ES-I3 (cell line): ENCODE measurements at regions not wholly inside any gene's neighbourhood (a gene's known extent, or its start where the extent isn't known, plus 50 kb on each side); places are given as distances from the start of the nearest gene placed in this dataset.

Experiments used
- H3K36me3 ChIP-seq: 2 replicates; pipeline ENCODE4 v1.6.1; 2013; ENCODE audit warnings: mild to moderate bottlenecking, low read length, control low read depth, moderate library complexity; ENCODE audit not compliant: insufficient read depth
- H3K4me1 ChIP-seq: 2 replicates; pipeline ENCODE4 v1.6.1; 2013; ENCODE audit warnings: mild to moderate bottlenecking, control low read depth, low read length; ENCODE audit not compliant: insufficient read depth
- H3K9ac ChIP-seq: 2 replicates; pipeline ENCODE4 v1.6.1; 2013; ENCODE audit warnings: low read depth, mild to moderate bottlenecking, low read length, moderate library complexity
- H3K9me3 ChIP-seq: 2 replicates; pipeline ENCODE4 v1.6.1; 2013; ENCODE audit warnings: mild to moderate bottlenecking, low read length, moderate library complexity; ENCODE audit not compliant: control insufficient read depth, insufficient read depth

DNA sequence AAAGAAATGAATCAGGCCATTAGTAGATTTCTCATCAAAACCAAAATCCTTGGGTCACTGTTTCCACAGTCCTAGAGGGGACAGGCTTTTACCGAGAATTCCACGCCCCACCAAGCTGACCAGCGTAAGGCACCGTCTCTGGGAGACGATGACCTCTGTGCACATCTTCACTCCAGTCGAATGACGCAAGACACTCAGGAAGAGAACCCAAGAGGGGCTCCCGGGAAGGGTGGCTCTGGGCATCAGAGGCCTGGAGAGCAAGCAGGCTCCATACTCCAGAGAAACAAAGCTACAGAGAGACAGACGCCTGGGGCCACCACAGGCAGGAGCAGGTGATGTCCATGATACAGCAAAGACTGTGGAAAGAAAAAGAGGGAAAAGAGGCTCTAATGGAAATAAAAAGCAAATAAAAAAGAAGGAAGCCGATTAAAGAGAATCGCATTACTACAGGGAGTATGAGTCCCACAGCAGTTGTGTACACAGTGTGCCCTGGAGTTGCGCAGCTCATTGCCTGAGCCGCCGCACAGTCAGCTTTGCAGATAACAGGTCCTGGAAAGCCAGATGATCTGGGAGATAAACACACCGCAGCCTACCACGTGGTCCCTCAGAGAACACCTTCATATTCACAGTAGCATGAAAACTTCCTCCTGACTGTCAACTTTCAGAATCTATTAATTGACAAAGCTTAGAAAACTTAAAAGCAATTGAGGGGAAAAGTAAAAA is 572.7 kb upstream of the SALL3 start:
- no peak overlapping the region for H3K9ac ChIP-seq

DNA sequence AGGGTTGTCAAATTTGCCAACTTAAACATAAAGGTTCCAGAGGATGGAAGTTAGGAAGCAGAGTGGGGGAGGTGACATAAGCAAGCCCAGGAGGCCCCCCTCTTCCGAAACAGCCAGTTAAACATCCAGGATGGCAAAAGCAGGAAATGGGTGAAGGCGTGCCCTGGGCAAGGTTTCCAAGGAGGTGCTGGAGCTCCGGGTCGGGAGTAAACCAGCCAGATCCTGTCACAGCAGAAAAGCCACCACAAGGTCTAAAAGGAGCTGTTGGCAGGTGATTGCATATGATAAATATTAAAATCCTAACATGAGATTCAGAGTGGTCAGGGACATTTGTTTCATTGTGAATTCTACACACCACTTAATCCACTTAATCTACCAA is 572.2 kb upstream of the SALL3 start:
- Histone ChIP-seq H3K36me3 (no peaks in the 10 kb centered on the region), H3K4me1 (no peaks in the 10 kb centered on the region), H3K9me3 (no peaks in the 10 kb centered on the region), H3K9ac (no peak overlapping the region)

More for the DNA sequence above, 572.7 kb upstream of the SALL3 start:
- H3K9me3 ChIP-seq, result no peaks in the 10 kb centered on the region
- no peaks in the 10 kb centered on the region for H3K36me3 ChIP-seq
- no peaks in the 10 kb centered on the region for H3K4me1 ChIP-seq

DNA sequence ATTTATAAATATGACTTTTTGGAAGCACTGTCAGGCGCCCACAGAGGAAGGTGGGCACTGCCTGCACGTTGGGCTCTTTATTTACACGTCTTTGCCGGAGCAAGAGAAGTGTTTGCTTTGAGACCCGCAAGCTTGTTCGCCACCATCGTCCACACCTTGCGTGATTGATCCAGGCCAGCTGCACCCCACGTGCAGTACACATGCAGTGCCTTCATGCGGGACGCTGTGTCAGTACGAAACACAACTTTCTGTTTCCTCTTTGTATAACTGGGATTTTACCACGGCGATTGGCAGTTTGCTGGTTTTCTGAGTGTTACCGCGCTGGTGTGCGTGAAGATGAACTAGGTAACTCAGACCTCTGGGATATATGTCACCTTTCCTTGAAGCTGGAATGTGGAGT is 571.0 kb upstream of the SALL3 start:
- Histone ChIP-seq H3K9ac (no peak overlapping the region), H3K9me3 (no peaks in the 10 kb centered on the region), H3K4me1 (no peaks in the 10 kb centered on the region), H3K36me3 (no peaks in the 10 kb centered on the region)

DNA sequence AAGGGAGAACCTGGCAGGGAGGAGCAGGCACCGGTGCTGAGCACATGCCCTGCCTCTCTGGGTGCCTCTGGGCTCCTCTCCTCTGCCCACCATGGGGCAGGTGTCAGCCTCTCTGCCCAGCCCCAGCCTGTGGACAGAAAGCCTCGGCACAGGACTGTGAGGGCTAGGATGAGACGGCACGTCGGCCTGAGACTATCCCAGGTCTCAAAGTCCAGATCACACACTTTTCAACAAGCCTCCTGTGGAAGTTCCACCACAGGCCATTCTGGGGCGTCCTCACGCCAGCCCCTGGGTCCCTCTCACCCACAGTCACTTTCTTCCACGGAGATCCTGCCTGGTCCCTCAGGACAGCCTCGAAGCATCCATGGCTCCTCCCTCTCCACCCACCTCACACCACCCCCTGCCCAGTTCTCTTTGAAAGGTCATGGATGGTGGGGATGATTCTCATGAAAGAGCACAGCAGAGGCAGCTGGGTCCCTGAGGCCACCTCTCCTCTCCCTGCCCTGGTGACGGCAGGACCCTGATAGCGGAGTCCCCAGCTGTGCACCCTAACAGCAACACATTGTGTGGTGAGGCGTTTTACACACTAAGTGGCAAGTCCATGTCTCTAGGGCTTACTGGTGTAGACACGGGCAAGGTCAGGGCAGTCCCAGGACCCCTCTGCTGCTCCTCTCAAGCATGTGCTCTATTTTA is 569.4 kb upstream of the SALL3 start:
- Histone ChIP-seq H3K4me1 (no peaks in the 10 kb centered on the region), H3K9ac (no peak overlapping the region), H3K36me3 (no peaks in the 10 kb centered on the region), H3K9me3 (no peaks in the 10 kb centered on the region)

DNA sequence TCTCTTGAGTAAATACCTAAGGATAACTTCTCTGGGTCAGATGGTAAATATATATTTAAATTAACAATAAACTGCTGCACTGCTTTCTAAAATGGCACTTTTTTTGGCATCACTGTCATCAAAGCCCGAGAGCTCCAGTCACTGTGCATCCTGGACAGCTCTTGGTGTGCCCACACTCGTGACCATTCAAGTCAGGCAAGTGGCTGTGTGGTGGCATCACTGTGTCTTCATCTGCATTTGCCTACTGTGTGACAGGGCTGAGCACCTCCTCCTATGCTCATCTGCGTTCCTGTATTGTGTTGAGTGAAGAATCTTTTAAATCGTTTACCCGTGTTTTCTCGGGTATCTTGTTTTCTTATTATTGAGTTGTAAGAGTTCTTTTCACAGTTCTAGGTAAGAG is 568.1 kb upstream of the SALL3 start:
- no peaks in the 10 kb centered on the region for H3K4me1 ChIP-seq
- no peaks in the 10 kb centered on the region for H3K36me3 ChIP-seq
- no peaks in the 10 kb centered on the region for H3K9me3 ChIP-seq
- no peak overlapping the region for H3K9ac ChIP-seq

DNA sequence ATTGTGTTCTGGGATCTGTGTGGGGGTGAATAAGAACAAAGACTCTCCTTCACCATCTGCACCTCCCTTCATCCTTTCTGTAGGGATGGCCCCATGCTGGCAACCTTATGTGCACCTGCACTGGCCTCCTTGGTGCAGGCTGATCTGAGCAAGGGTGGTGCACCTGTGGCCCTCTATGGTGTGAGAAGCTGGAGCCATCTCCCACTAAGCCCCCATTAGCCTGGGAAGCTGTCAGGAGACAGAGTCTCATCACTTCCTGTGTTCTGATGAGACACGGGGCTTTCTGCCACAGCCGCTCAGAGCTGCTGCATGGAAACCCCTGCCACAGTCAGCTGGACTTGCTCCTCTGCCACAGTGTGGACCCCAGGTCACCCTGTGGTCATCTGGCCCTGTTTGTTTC is 565.3 kb upstream of the SALL3 start:
- Histone ChIP-seq H3K9me3 (no peaks in the 10 kb centered on the region), H3K36me3 (no peaks in the 10 kb centered on the region), H3K4me1 (no peaks in the 10 kb centered on the region), H3K9ac (no peak overlapping the region)

DNA sequence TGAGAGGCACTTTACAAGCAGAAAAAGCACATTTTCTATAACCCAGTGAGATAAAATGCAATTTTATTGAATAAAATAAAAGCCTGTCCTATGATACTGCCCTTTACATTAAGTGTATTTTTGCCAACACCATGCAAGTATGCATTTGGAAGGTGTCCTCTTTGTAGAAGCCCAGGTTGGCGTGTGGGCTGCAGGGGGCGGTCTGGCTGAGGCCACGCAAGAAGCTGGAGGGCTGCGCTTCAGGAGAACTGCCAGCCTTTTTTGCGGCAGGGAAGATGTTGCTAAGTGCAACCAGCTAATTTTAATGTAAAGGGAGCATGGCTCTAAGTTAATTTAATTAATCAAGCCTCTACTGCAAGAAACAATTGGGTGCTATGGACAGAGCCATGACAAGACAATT is 562.8 kb upstream of the SALL3 start:
- Histone ChIP-seq H3K36me3 (no peaks in the 10 kb centered on the region), H3K9ac (no peak overlapping the region), H3K9me3 (no peaks in the 10 kb centered on the region), H3K4me1 (no peaks in the 10 kb centered on the region)

DNA sequence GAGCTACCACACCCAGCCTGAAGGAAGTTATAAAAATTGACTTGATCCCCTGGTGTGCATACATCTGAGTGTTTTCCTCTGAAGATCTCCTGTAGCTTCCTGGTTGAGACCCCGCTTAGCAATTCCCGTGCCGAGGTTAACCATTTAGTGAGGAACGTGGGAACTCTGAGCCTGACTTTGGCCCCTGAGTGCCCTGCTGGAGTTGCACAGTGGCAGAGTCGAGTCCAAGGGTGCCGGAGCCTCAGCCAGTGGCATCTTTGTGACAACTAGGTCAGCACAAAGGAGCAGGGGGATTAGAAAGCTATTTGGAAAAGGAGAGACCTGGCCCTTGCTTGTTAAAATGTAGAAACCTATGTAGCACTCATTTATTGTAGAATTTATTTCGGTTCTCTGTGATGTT is 561.2 kb upstream of the SALL3 start:
- H3K4me1 ChIP-seq, result no peaks in the 10 kb centered on the region
- no peak overlapping the region for H3K9ac ChIP-seq
- no peaks in the 10 kb centered on the region for H3K36me3 ChIP-seq
- no peaks in the 10 kb centered on the region for H3K9me3 ChIP-seq

DNA sequence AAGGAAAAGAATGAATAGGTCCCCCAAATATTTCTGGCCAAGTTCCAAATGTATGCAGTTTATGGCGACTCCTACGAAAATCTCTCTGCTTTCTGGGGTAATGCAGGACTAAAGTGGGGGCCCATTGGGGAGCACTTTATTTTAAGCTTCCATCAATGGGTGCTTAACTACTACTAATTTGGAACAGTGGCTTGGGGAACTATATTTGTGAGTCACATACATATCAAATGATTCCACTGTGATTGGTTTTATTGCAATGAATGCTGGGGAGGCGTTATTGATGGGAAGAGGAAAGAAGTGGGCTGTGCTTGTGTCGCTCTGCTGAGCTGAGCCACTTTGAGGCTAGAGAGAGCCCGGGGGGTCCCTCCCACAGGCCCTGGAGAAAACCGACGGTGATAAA is 560.4 kb upstream of the SALL3 start:
- no peaks in the 10 kb centered on the region for H3K36me3 ChIP-seq
- no peaks in the 10 kb centered on the region for H3K4me1 ChIP-seq
- H3K9me3 ChIP-seq, result no peaks in the 10 kb centered on the region
- H3K9ac ChIP-seq, result no peak overlapping the region

DNA sequence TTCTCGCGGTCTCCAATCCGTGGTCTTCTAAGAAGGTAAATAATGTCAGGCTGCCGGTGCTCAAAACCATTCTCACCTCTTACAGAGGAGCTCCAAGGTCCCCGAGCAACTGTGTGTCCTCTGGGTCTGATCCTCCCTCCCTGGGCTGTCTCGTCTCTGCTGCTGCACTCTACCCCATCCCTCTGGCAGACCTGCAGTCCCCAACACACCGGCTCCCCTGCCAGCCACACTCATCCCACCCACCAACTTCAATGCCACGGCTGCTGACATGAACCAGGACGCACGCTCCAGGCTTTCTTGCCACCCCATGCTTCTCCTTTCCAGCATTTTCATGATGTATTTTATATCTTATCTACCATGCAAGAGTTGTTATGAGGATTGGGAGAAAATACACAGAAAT is 559.5 kb upstream of the SALL3 start:
- H3K9me3 ChIP-seq, result no peaks in the 10 kb centered on the region
- H3K4me1 ChIP-seq, result no peaks in the 10 kb centered on the region
- no peaks in the 10 kb centered on the region for H3K36me3 ChIP-seq
- no peak overlapping the region for H3K9ac ChIP-seq

DNA sequence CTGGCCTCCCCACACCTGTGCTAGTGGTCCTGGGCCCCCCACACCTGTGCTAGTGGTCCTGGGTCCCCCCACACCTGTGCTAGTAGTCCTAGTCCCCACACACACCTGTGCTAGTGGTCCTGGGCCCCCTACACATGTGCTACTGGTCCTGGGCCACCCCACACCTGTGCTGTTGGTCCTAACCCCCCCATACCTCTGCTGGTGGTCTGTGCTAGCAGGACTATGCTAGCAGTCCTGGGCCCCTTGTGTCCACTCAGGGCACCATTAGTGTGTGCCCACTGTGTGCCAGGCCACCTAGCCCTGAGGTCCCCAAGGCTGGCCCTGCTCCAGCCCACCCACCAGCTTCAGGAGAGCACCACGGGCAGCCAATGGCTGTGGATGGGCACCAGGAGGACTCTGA is 558.2 kb upstream of the SALL3 start:
- Histone ChIP-seq H3K9me3 (no peaks in the 10 kb centered on the region), H3K9ac (no peak overlapping the region), H3K36me3 (no peaks in the 10 kb centered on the region), H3K4me1 (no peaks in the 10 kb centered on the region)

DNA sequence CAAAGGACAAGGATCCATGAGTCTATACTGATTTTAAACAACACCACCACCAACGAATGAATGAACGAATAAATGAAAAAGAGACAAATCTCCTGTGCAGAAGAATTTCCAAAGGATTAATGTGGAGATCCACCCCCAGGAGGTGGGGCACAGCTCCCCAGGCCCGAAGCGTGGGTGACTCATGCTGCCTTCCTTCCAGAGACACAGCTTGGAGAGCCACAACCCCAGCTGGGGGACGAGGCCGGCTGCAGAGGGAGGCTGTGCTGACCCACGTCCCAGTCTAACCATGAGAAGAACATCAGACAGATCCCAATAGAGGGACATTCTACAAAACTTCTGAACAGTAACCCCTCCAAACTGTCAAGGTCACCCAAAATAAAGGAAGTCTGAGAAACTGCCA is 557.3 kb upstream of the SALL3 start:
- no peak overlapping the region for H3K9ac ChIP-seq
- no peaks in the 10 kb centered on the region for H3K9me3 ChIP-seq
- no peaks in the 10 kb centered on the region for H3K4me1 ChIP-seq
- no peaks in the 10 kb centered on the region for H3K36me3 ChIP-seq

DNA sequence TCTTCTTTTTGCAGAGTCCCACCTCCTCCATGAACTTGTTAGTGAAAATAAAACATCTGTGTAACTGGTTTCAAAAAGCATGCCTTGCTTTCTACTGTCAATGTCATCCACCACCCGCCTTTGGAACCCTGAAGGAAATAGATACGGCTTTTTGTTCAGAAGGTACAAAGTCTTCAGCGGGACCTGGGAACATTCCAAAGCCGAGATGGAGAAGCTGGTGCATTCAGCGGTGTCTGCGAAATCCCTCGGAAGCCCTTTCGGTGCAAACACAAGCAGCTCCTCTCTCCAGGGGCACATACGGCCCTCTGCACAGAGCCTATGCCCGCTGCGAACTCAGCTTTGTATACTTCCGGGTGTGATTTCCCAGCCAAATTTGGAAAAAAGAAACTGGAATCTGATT is 555.8 kb upstream of the SALL3 start:
- H3K36me3 ChIP-seq, result no peaks in the 10 kb centered on the region
- H3K9me3 ChIP-seq, result no peaks in the 10 kb centered on the region
- H3K4me1 ChIP-seq, result no peaks in the 10 kb centered on the region
- H3K9ac ChIP-seq, result no peak overlapping the region

DNA sequence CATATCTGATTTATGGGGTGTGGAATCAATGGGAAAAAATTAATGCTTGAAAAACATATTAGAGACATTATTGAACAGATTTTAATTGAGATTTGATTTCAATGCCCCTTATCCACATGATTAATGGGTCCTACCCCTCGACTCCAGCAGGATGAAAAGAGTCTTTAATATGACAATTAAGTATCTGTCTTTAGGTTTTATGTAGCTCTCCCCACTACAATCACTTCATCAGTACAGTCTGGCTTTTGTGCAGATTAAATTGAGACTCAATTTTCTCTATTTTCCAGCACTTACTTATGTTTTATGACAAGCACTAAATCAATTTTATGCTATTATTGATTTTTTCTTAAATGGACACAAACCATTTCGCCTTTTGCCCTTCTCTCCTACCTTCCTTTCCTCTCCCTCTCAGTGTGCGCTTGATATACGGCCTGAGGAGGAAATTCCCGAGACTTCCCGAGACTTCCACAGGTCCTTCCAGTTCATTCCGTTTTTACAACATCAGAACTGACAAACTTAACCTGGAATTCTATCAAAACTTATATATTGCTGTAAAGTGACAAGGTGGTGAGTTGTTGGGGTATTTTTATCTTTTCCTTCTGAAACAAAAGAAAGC is 555.1 kb upstream of the SALL3 start:
- no peaks in the 10 kb centered on the region for H3K36me3 ChIP-seq
- H3K9me3 ChIP-seq, result no peaks in the 10 kb centered on the region
- no peak overlapping the region for H3K9ac ChIP-seq
- H3K4me1 ChIP-seq, result no peaks in the 10 kb centered on the region

DNA sequence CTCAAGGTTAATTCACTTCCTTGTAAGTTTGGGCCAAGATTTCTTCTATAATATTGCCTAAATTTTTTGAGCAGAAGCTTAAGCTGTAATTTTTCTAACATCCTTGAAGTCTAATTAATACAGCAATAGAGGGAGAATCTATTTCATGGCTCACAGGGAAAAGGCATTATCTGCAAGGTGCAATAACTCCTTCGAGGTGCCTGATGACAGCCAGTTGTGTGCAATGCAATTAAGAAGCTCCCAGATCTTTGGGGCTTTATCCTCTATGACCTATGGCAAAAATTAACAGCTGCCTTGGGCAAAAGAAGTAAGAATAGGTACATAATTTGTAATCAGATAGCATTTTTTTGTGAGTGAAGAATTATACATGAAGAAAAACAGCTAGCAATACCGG is 554.6 kb upstream of the SALL3 start:
- no peaks in the 10 kb centered on the region for H3K36me3 ChIP-seq
- no peak overlapping the region for H3K9ac ChIP-seq
- no peaks in the 10 kb centered on the region for H3K4me1 ChIP-seq
- no peaks in the 10 kb centered on the region for H3K9me3 ChIP-seq
